HL-60 (cell line): ENCODE measurements at regions not wholly inside any gene's neighbourhood (a gene's known extent, or its start where the extent isn't known, plus 50 kb on each side); places are given as distances from the start of the nearest gene placed in this dataset.

Experiments
- CTCF ChIP-seq: IDR thresholded peaks from one replicate; pipeline ENCODE4 v1.5.1; 2011; ENCODE audit warnings: low read length, control low read depth, inconsistent platforms; ENCODE audit not compliant: insufficient read depth
- GABPA ChIP-seq: IDR thresholded peaks from 2 replicates; pipeline ENCODE4 v1.6.1; 2012; ENCODE audit warnings: low read depth
- POLR2AphosphoS5 ChIP-seq: IDR thresholded peaks from 2 replicates; pipeline ENCODE4 v1.6.1; 2012; ENCODE audit warnings: low read depth
- SPI1 ChIP-seq: IDR thresholded peaks from 2 replicates; pipeline ENCODE4 v1.6.1; 2012; ENCODE audit warnings: low read depth, mild to moderate bottlenecking, borderline replicate concordance
- TF ChIP-seq, protein P1 (sequence below): IDR thresholded peaks from 2 replicates; pipeline ENCODE4 v1.6.1; 2012; ENCODE audit warnings: low read depth; ENCODE audit not compliant: insufficient replicate concordance

DNA sequence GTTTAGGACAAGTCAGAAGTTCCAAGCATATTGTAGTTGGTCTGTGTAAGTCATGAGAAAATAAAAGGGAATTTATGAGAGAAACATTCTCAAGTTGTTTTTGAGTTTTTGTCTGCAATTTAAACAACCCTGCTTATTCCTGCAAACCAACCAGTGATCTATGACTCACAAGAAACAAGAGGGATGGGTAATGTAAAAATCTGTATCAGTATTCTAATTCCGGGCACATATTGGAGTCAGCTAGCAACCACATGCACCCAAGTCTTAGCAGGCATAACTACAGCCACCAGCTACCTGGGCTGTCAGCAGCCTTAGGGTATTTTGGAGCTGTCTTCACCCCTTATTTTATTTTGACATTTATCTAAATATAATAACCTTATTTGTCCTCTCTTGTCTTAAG lies 128.7 kb upstream of the APC start:
- TF ChIP-seq CTCF (no peak), GABPA (no peak), POLR2AphosphoS5 (no peak), SPI1 (no peak)
- TF ChIP-seq, protein P1, sequence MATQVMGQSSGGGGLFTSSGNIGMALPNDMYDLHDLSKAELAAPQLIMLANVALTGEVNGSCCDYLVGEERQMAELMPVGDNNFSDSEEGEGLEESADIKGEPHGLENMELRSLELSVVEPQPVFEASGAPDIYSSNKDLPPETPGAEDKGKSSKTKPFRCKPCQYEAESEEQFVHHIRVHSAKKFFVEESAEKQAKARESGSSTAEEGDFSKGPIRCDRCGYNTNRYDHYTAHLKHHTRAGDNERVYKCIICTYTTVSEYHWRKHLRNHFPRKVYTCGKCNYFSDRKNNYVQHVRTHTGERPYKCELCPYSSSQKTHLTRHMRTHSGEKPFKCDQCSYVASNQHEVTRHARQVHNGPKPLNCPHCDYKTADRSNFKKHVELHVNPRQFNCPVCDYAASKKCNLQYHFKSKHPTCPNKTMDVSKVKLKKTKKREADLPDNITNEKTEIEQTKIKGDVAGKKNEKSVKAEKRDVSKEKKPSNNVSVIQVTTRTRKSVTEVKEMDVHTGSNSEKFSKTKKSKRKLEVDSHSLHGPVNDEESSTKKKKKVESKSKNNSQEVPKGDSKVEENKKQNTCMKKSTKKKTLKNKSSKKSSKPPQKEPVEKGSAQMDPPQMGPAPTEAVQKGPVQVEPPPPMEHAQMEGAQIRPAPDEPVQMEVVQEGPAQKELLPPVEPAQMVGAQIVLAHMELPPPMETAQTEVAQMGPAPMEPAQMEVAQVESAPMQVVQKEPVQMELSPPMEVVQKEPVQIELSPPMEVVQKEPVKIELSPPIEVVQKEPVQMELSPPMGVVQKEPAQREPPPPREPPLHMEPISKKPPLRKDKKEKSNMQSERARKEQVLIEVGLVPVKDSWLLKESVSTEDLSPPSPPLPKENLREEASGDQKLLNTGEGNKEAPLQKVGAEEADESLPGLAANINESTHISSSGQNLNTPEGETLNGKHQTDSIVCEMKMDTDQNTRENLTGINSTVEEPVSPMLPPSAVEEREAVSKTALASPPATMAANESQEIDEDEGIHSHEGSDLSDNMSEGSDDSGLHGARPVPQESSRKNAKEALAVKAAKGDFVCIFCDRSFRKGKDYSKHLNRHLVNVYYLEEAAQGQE, result no peak
